SK-N-SH (cell line): ENCODE measurements at regions not wholly inside any gene's neighbourhood (a gene's known extent, or its start where the extent isn't known, plus 50 kb on each side); places are given as distances from the start of the nearest gene placed in this dataset.

Experiments
- CTCF ChIP-seq: fragments of 200-600 bp; sonication (generic); IDR thresholded peaks from 2 replicates; pipeline ENCODE4 v1.6.1; 2017; ENCODE audit warnings: antibody characterized with exemption, mild to moderate bottlenecking, moderate library complexity
- RAD21 ChIP-seq: IDR thresholded peaks from 2 replicates; pipeline ENCODE4 v1.6.1; 2012; ENCODE audit warnings: mild to moderate bottlenecking, low read length

GRCh38 chr16:88284101-88284500 is 98.7 kb upstream of the ZNF469 start:
- TF ChIP-seq RAD21, result no peak
- TF ChIP-seq CTCF, result no peak
